Astrocyte (in vitro differentiated cells and primary cell): ENCODE measurements at regions not wholly inside any gene's neighbourhood (a gene's known extent, or its start where the extent isn't known, plus 50 kb on each side); places are given as distances from the start of the nearest gene placed in this dataset.

ENCODE experiments used
- DNase-seq: peaks from one replicate; pipeline ENCODE4 v3.0.0-alpha.2; 2010; ENCODE audit warnings: low read depth
- FAIRE-seq: peaks from 2 replicates; lab custom pipeline; 2011; peaks lifted over from hg19 to GRCh38; lab: Jason Lieb, UNC
- H2AFZ ChIP-seq: 2 replicates; pipeline ENCODE4 v1.6.0; 2012; ENCODE audit warnings: low read depth, low read length, inconsistent platforms
- H3K27ac ChIP-seq: 2 replicates; pipeline ENCODE4 v1.5.1; 2011; ENCODE audit warnings: low read depth, low read length, inconsistent platforms
- H3K27me3 ChIP-seq: 2 replicates; pipeline ENCODE4 v1.6.0; 2011; ENCODE audit warnings: low read length, inconsistent platforms; ENCODE audit not compliant: insufficient read depth
- H3K36me3 ChIP-seq: 2 replicates; pipeline ENCODE4 v1.5.1; 2011; ENCODE audit warnings: low read length, inconsistent platforms; ENCODE audit not compliant: insufficient read depth
- H3K4me1 ChIP-seq: 2 replicates; pipeline ENCODE4 v1.5.1; 2011; ENCODE audit warnings: low read length, inconsistent platforms; ENCODE audit not compliant: insufficient read depth
- H3K4me2 ChIP-seq: 2 replicates; pipeline ENCODE4 v1.6.0; 2012; ENCODE audit warnings: low read length, inconsistent platforms
- H3K4me3 ChIP-seq: 2 replicates; pipeline ENCODE4 v1.5.1; 2011; ENCODE audit warnings: low read depth, mild to moderate bottlenecking, low read length, inconsistent platforms; ENCODE audit not compliant: insufficient read depth
- H3K79me2 ChIP-seq: 2 replicates; pipeline ENCODE4 v1.6.0; 2012; ENCODE audit warnings: mild to moderate bottlenecking, low read length, inconsistent platforms; ENCODE audit not compliant: insufficient read depth
- H3K9ac ChIP-seq: 2 replicates; pipeline ENCODE4 v1.6.0; 2012; ENCODE audit warnings: mild to moderate bottlenecking, low read length, inconsistent platforms
- H3K9me3 ChIP-seq: 2 replicates; pipeline ENCODE4 v1.5.1; 2012; ENCODE audit warnings: low read depth, mild to moderate bottlenecking, low read length, inconsistent platforms; ENCODE audit not compliant: insufficient read depth
- H4K20me1 ChIP-seq: 2 replicates; pipeline ENCODE4 v1.6.0; 2012; ENCODE audit warnings: low read length, inconsistent platforms; ENCODE audit not compliant: insufficient read depth
- H3K27ac Mint-ChIP-seq: one replicate; pipeline ENCODE4 v1.8.0; 2021; ENCODE audit warnings: mild to moderate bottlenecking, mixed read lengths; ENCODE audit not compliant: unreplicated experiment
- H3K27me3 Mint-ChIP-seq: one replicate; pipeline ENCODE4 v1.8.0; 2021; ENCODE audit warnings: low read depth, mixed read lengths; ENCODE audit not compliant: unreplicated experiment
- H3K36me3 Mint-ChIP-seq: one replicate; pipeline ENCODE4 v1.8.0; 2021; ENCODE audit warnings: low read depth, mixed read lengths; ENCODE audit not compliant: unreplicated experiment
- H3K4me1 Mint-ChIP-seq: one replicate; pipeline ENCODE4 v1.8.0; 2021; ENCODE audit warnings: low read depth, mixed read lengths; ENCODE audit not compliant: unreplicated experiment
- H3K4me3 Mint-ChIP-seq: one replicate; pipeline ENCODE4 v1.8.0; 2021; ENCODE audit warnings: mild to moderate bottlenecking, moderate library complexity, mixed read lengths; ENCODE audit not compliant: unreplicated experiment
- H3K9me3 Mint-ChIP-seq: one replicate; pipeline ENCODE4 v1.8.0; 2021; ENCODE audit warnings: mild to moderate bottlenecking, mixed read lengths; ENCODE audit not compliant: unreplicated experiment
- CTCF ChIP-seq: IDR thresholded peaks from 2 replicates; pipeline ENCODE4 v1.5.1; 2011; ENCODE audit warnings: low read depth, mild to moderate bottlenecking, inconsistent platforms, low read length, moderate library complexity; ENCODE audit not compliant: insufficient read depth
- EZH2 ChIP-seq: IDR thresholded peaks from 2 replicates; pipeline ENCODE4 v1.6.1; 2012; ENCODE audit warnings: mild to moderate bottlenecking, low read length, inconsistent platforms; ENCODE audit not compliant: insufficient read depth

- Histone ChIP-seq H3K9me3 (no peaks in the 10 kb centered on the region), H3K27me3 (no peaks in the 10 kb centered on the region), H3K27ac (no peak overlapping the region), H3K4me3 (no peak overlapping the region), H3K4me2 (no peak overlapping the region), H3K36me3 (no peaks in the 10 kb centered on the region), H2AFZ (no peak overlapping the region), H3K4me1 (no peaks in the 10 kb centered on the region), H3K9ac (no peak overlapping the region), H4K20me1 (no peaks in the 10 kb centered on the region), H3K79me2 (no peaks in the 10 kb centered on the region)
- no peaks in the 10 kb centered on the region for H3K36me3 Mint-ChIP-seq
- DNase-seq (no peak), FAIRE-seq (no peak)
- H3K27ac Mint-ChIP-seq, result no peak overlapping the region
- no peaks in the 10 kb centered on the region for H3K4me1 Mint-ChIP-seq
- H3K9me3 Mint-ChIP-seq, result no peaks in the 10 kb centered on the region
- no peaks in the 10 kb centered on the region for H3K27me3 Mint-ChIP-seq
- H3K4me3 Mint-ChIP-seq, result no peak overlapping the region
- TF ChIP-seq CTCF, result no peak
- TF ChIP-seq EZH2, result no peak
These were observed 402.3 kb upstream of the CHD1 start for GRCh38 chr5:99331061-99331460.

GRCh38 chr5:99320436-99320835 is 391.6 kb upstream of the CHD1 start:
- H3K36me3 Mint-ChIP-seq, result no peaks in the 10 kb centered on the region
- no peak overlapping the region for H3K27ac Mint-ChIP-seq
- no peak overlapping the region for H3K27ac ChIP-seq
- H3K9ac ChIP-seq, result no peak overlapping the region
- H2AFZ ChIP-seq, result no peak overlapping the region
- H3K4me1 Mint-ChIP-seq, result peaks cover 3% of the 10 kb centered on the region
- no peak overlapping the region for H3K4me2 ChIP-seq
- FAIRE-seq (no peak), DNase-seq (no peak)
- no peaks in the 10 kb centered on the region for H3K9me3 Mint-ChIP-seq
- no peaks in the 10 kb centered on the region for H4K20me1 ChIP-seq
- no peak overlapping the region for H3K4me3 ChIP-seq
- no peak overlapping the region for H3K4me3 Mint-ChIP-seq
- no peaks in the 10 kb centered on the region for H3K9me3 ChIP-seq
- H3K27me3 ChIP-seq, result no peaks in the 10 kb centered on the region
- TF ChIP-seq CTCF, result no peak
- TF ChIP-seq EZH2, result no peak
- H3K36me3 ChIP-seq, result no peaks in the 10 kb centered on the region
- H3K27me3 Mint-ChIP-seq, result no peaks in the 10 kb centered on the region
- no peaks in the 10 kb centered on the region for H3K79me2 ChIP-seq
- H3K4me1 ChIP-seq, result no peaks in the 10 kb centered on the region

- Mint-ChIP-seq H3K36me3 (no peaks in the 10 kb centered on the region), H3K4me3 (no peak overlapping the region), H3K27ac (no peak overlapping the region), H3K9me3 (no peaks in the 10 kb centered on the region), H3K4me1 (peaks cover 5% of the 10 kb centered on the region), H3K27me3 (no peaks in the 10 kb centered on the region)
- DNase-seq (no peak), FAIRE-seq (no peak)
- Histone ChIP-seq H4K20me1 (no peaks in the 10 kb centered on the region), H3K36me3 (no peaks in the 10 kb centered on the region), H3K4me3 (no peak overlapping the region), H3K27ac (no peak overlapping the region), H3K4me2 (no peak overlapping the region), H3K4me1 (no peaks in the 10 kb centered on the region), H3K27me3 (no peaks in the 10 kb centered on the region), H3K9me3 (no peaks in the 10 kb centered on the region), H3K9ac (no peak overlapping the region), H2AFZ (no peak overlapping the region), H3K79me2 (no peaks in the 10 kb centered on the region)
- TF ChIP-seq EZH2 (no peak), CTCF (no peak)
These were observed 388.3 kb upstream of the CHD1 start for GRCh38 chr5:99317136-99317535.
